Central memory CD8-positive, alpha-beta T cell (primary cell): ENCODE measurements at regions not wholly inside any gene's neighbourhood (a gene's known extent, or its start where the extent isn't known, plus 50 kb on each side); places are given as distances from the start of the nearest gene placed in this dataset.

Experiments
- ATAC-seq: fragments of 150-1000 bp; cut with Tn5 transposase; replicated peaks from 2 replicates; pipeline ENCODE4 v1.10.0; 2022; ENCODE audit warnings: mild to moderate bottlenecking, moderate FRiP score, moderate number of reproducible peaks; ENCODE audit not compliant: poor library complexity, severe bottlenecking; ENCODE audit errors: extremely low read depth
- DNase-seq, 2 donors: peaks; one replicate each; pipeline ENCODE4 v3.0.0; 2021; ENCODE audit warnings: low spot score in 2 of 2
- H3K27ac Mint-ChIP-seq: one replicate; pipeline ENCODE4 v1.8.0; 2022; ENCODE audit warnings: low read depth, mild to moderate bottlenecking, moderate library complexity, mixed read lengths
- H3K27me3 Mint-ChIP-seq: one replicate; pipeline ENCODE4 v1.8.0; 2022; ENCODE audit warnings: mixed read lengths
- H3K36me3 Mint-ChIP-seq: one replicate; pipeline ENCODE4 v1.8.0; 2022; ENCODE audit warnings: mild to moderate bottlenecking, moderate library complexity, mixed read lengths; ENCODE audit not compliant: insufficient read depth
- H3K4me1 Mint-ChIP-seq: one replicate; pipeline ENCODE4 v1.8.0; 2022; ENCODE audit warnings: mixed read lengths
- H3K4me3 Mint-ChIP-seq: one replicate; pipeline ENCODE4 v1.8.0; 2022; ENCODE audit warnings: mild to moderate bottlenecking, moderate library complexity, mixed read lengths
- H3K9me3 Mint-ChIP-seq: one replicate; pipeline ENCODE4 v1.8.0; 2022; ENCODE audit warnings: mixed read lengths

- Mint-ChIP-seq H3K27me3 (peaks cover 25% of the 10 kb centered on the region), H3K9me3 (peaks cover 11% of the 10 kb centered on the region), H3K27ac (no peak overlapping the region), H3K36me3 (no peaks in the 10 kb centered on the region), H3K4me3 (no peak overlapping the region), H3K4me1 (no peaks in the 10 kb centered on the region)
- ATAC-seq (no peak), DNase-seq (no peak)
These were observed 57.3 kb upstream of the FGFR2 start for GRCh38 chr10:121655254-121656144.

GRCh38 chr10:121654021-121654545 lies 55.8 kb upstream of the FGFR2 start:
- Mint-ChIP-seq H3K4me3 (no peak overlapping the region), H3K4me1 (no peaks in the 10 kb centered on the region)

GRCh38 chr10:121653608-121654007 lies 55.4 kb upstream of the FGFR2 start:
- ATAC-seq (no peak), DNase-seq (no peak)
- Mint-ChIP-seq H3K27ac (no peak overlapping the region), H3K36me3 (no peaks in the 10 kb centered on the region), H3K4me3 (no peak overlapping the region), H3K4me1 (no peaks in the 10 kb centered on the region), H3K27me3 (peaks cover 31% of the 10 kb centered on the region), H3K9me3 (peaks cover 11% of the 10 kb centered on the region)

More at GRCh38 chr10:121654021-121654545, 55.8 kb upstream of the FGFR2 start:
- Mint-ChIP-seq H3K27ac (no peak overlapping the region), H3K27me3 (peaks cover 29% of the 10 kb centered on the region), H3K9me3 (peaks cover 11% of the 10 kb centered on the region), H3K36me3 (no peaks in the 10 kb centered on the region)
- no peak for ATAC-seq
- DNase-seq, result no peak

GRCh38 chr10:121648493-121648892 lies 50.2 kb upstream of the FGFR2 start:
- DNase-seq, result no peak
- no peak overlapping the region for H3K4me3 Mint-ChIP-seq
- H3K4me1 Mint-ChIP-seq, result no peaks in the 10 kb centered on the region
- ATAC-seq, result no peak
- peaks cover 54% of the 10 kb centered on the region for H3K27me3 Mint-ChIP-seq
- peaks cover 8% of the 10 kb centered on the region for H3K9me3 Mint-ChIP-seq
- no peak overlapping the region for H3K27ac Mint-ChIP-seq
- H3K36me3 Mint-ChIP-seq, result no peaks in the 10 kb centered on the region

- DNase-seq (no peak), ATAC-seq (no peak)
- Mint-ChIP-seq H3K27ac (no peak overlapping the region), H3K9me3 (peaks cover 5% of the 10 kb centered on the region), H3K27me3 (peaks cover 56% of the 10 kb centered on the region), H3K36me3 (no peaks in the 10 kb centered on the region), H3K4me3 (no peak overlapping the region), H3K4me1 (no peaks in the 10 kb centered on the region)
These were observed 49.8 kb upstream of the FGFR2 start for GRCh38 chr10:121648059-121648458.
